ENCODE measurements at regions not wholly inside any gene's neighbourhood (a gene's known extent, or its start where the extent isn't known, plus 50 kb on each side); places are given as distances from the start of the nearest gene placed in this dataset.

GRCh38 chr12:62995097-62995496 lies 60.1 kb upstream of the PPM1H start:
- no peak for DNase-seq (ENCODE audit: low read depth, low spot score)

DNA sequence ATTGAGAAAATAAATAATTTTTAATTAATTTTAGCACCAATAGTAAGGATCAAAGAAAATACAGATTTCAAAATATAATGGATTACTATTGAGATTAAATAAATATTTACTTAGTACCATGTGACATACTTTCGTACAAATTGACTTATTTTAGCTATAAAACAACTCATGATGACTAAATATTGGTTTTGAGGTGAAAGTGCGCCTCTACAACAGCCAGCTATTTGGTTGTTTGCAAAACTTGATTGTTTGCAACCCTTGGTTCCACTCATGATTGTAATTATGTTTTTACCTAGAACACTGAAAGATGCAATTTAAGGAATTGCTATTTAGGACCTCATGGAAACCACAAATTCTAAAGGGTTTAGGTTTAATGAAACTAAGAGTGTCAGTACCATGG lies 51.9 kb upstream of the PPM1H start:
- no peak for DNase-seq (ENCODE audit: low read depth, low spot score)

Measured in smooth muscle cell of the brain vasculature (primary cell).